Hepatocyte (in vitro differentiated cells): ENCODE measurements at regions not wholly inside any gene's neighbourhood (a gene's known extent, or its start where the extent isn't known, plus 50 kb on each side); places are given as distances from the start of the nearest gene placed in this dataset.

ENCODE experiments used
- EZH2 ChIP-seq: fragments of 200-600 bp; sonication (generic); IDR thresholded peaks from 2 replicates; pipeline ENCODE4 v1.6.1; 2016; ENCODE audit warnings: antibody characterized with exemption, mild to moderate bottlenecking, borderline replicate concordance
- TF ChIP-seq, protein P1 (sequence below): fragments of 200-600 bp; sonication (generic); IDR thresholded peaks from 2 replicates; pipeline ENCODE4 v1.5.1; 2016; ENCODE audit warnings: antibody characterized with exemption, mild to moderate bottlenecking; ENCODE audit not compliant: poor library complexity

DNA sequence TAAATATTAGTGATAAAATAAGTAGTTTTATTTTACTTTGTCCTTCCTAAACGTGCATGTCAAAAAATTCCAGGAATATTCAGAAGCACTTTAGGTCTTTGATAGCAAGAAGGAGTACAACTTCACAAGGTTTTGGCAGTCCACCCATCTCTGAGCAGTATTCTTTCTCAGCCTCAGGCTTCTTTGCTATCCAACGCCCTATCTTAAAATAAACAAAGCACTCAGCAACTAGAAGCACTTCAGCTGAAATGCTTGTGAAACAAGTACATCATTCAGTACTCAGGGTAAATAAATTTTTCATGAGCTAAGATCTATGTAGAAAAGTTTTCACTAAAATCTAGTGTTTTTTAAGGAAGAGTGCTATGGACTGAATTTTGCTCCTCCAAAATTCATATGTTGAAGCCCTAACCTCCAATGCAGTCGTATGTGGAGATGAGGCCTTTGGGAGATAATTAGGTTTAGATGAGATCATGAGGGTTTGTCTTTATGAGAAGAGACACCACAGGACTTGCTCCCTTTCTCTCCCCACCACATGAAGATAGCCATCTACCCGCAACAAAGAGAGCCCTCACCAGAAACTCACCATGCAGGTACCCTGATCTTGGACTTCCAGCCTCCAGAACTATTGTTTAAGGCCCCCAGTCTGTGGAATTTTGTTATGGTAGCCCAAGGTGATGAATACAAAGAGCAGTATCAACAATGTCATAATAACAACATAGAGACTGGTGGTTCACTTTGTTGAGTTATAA is 539.1 kb downstream of the TFAP2A start:
- TF ChIP-seq, protein P1, sequence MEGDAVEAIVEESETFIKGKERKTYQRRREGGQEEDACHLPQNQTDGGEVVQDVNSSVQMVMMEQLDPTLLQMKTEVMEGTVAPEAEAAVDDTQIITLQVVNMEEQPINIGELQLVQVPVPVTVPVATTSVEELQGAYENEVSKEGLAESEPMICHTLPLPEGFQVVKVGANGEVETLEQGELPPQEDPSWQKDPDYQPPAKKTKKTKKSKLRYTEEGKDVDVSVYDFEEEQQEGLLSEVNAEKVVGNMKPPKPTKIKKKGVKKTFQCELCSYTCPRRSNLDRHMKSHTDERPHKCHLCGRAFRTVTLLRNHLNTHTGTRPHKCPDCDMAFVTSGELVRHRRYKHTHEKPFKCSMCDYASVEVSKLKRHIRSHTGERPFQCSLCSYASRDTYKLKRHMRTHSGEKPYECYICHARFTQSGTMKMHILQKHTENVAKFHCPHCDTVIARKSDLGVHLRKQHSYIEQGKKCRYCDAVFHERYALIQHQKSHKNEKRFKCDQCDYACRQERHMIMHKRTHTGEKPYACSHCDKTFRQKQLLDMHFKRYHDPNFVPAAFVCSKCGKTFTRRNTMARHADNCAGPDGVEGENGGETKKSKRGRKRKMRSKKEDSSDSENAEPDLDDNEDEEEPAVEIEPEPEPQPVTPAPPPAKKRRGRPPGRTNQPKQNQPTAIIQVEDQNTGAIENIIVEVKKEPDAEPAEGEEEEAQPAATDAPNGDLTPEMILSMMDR: no peak
- TF ChIP-seq EZH2: no peak
